NB4 (cell line): ENCODE measurements at regions not wholly inside any gene's neighbourhood (a gene's known extent, or its start where the extent isn't known, plus 50 kb on each side); places are given as distances from the start of the nearest gene placed in this dataset.

Experiments used
- POLR2A ChIP-seq: IDR thresholded peaks from 2 replicates; pipeline ENCODE4 v1.6.1; 2011; ENCODE audit warnings: mild to moderate bottlenecking; ENCODE audit not compliant: insufficient read length; ENCODE audit errors: extremely low read depth
- TF ChIP-seq, protein P1 (sequence below): IDR thresholded peaks from 2 replicates; pipeline ENCODE4 v1.6.1; 2011; ENCODE audit warnings: low read depth, low read length
- TF ChIP-seq, protein P2 (sequence below): IDR thresholded peaks from one replicate; pipeline ENCODE4 v1.5.1; 2012; ENCODE audit warnings: low read depth, low read length

DNA sequence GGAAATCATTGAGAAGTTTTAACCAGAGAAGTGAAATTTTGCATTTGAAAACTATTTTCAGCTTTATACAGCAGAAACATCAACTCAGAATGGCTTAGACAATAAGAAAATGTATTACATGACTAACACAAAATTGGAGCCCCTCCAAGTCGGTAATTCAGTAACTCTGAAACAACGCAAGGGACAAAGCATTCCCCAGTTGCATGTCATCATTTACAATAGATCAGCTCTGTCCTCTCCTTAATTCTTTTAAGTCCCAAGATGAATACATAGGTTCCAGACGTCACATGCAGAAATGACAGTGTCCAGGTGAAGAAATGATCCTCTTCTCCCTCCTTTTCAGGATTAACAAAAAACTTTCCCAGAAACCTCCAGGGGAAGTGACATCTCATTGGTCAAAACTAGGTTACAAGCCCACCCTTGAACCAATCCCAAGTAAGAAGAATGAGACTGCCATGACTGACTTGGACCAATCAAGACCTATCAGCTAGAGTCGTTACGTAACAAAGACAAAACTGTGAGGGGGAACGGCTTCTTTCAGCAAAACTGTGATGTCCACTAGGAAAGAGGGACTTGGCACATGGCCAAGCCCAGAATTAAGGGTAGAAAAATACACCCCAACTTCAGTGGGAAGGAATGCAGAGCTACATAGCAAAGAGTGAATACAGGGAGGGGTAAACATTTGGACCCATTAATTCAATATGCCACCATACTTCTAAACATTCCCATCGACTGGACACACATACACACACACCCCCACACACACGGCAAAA is 114.3 kb upstream of the PRNP start:
- TF ChIP-seq, protein P1, sequence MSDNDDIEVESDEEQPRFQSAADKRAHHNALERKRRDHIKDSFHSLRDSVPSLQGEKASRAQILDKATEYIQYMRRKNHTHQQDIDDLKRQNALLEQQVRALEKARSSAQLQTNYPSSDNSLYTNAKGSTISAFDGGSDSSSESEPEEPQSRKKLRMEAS, result no peak
- TF ChIP-seq, protein P2, sequence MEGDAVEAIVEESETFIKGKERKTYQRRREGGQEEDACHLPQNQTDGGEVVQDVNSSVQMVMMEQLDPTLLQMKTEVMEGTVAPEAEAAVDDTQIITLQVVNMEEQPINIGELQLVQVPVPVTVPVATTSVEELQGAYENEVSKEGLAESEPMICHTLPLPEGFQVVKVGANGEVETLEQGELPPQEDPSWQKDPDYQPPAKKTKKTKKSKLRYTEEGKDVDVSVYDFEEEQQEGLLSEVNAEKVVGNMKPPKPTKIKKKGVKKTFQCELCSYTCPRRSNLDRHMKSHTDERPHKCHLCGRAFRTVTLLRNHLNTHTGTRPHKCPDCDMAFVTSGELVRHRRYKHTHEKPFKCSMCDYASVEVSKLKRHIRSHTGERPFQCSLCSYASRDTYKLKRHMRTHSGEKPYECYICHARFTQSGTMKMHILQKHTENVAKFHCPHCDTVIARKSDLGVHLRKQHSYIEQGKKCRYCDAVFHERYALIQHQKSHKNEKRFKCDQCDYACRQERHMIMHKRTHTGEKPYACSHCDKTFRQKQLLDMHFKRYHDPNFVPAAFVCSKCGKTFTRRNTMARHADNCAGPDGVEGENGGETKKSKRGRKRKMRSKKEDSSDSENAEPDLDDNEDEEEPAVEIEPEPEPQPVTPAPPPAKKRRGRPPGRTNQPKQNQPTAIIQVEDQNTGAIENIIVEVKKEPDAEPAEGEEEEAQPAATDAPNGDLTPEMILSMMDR, result no peak
- TF ChIP-seq POLR2A, result no peak
